ENCODE measurements at regions not wholly inside any gene's neighbourhood (a gene's known extent, or its start where the extent isn't known, plus 50 kb on each side); places are given as distances from the start of the nearest gene placed in this dataset.

GRCh38 chrX:139091066-139091465, 379.5 kb upstream of the FGF13 start:
- Mint-ChIP-seq H3K27ac (no peak overlapping the region), H3K27me3 (no peaks in the 10 kb centered on the region), H3K9me3 (ENCODE audit: insufficient read depth) (no peaks in the 10 kb centered on the region), H3K4me3 (no peak overlapping the region), H3K4me1 (no peaks in the 10 kb centered on the region)
- Histone ChIP-seq H3K9me3 (ENCODE audit: control extremely low read depth in 1 of 3, control insufficient read depth in 2 of 3, insufficient read depth in 1 of 3, low read length in 2 of 3) (no peaks in the 10 kb centered on the region), H3K27ac (ENCODE audit: low read length in 2 of 2) (no peak overlapping the region), H4K20me1 (ENCODE audit: control insufficient read depth, insufficient read depth, low read length, poor library complexity, severe bottlenecking) (no peaks in the 10 kb centered on the region), H3K36me3 (replicated peaks in 1 of 2; ENCODE audit: control extremely low read depth in 1 of 2, control insufficient read depth in 1 of 2, extremely low read depth in 1 of 2, insufficient read depth in 2 of 2, low read length in 1 of 2) (no peaks in the 10 kb centered on the region), H3K4me2 (replicated peaks; ENCODE audit: low read depth, low read length, poor library complexity, severe bottlenecking) (no peak overlapping the region), H3K27me3 (replicated peaks in 1 of 4; ENCODE audit: control extremely low read depth in 1 of 4, control insufficient read depth in 3 of 4, insufficient read depth in 4 of 4, low read length in 3 of 4) (no peaks in the 10 kb centered on the region), H3K4me1 (ENCODE audit: control insufficient read depth in 2 of 2, insufficient read depth in 2 of 2, low read length in 2 of 2) (no peaks in the 10 kb centered on the region), H3K9ac (ENCODE audit: low read length) (no peak overlapping the region), H3K4me3 (ENCODE audit: control extremely low read depth in 1 of 5, extremely low read depth in 1 of 5, insufficient read depth in 1 of 5, low read depth in 2 of 5, low read length in 4 of 5) (no peak overlapping the region), H2AFZ (ENCODE audit: insufficient read depth, low read depth, low read length, poor library complexity, severe bottlenecking) (no peak overlapping the region), H3K79me2 (ENCODE audit: control insufficient read depth, insufficient read depth, low read length) (no peaks in the 10 kb centered on the region)
- no peak for TF ChIP-seq EZH2 (IDR thresholded peaks at IDR 0.05; ENCODE audit: borderline replicate concordance, insufficient read depth, low read depth, low read length, poor library complexity, severe bottlenecking)
- TF ChIP-seq, protein P1, sequence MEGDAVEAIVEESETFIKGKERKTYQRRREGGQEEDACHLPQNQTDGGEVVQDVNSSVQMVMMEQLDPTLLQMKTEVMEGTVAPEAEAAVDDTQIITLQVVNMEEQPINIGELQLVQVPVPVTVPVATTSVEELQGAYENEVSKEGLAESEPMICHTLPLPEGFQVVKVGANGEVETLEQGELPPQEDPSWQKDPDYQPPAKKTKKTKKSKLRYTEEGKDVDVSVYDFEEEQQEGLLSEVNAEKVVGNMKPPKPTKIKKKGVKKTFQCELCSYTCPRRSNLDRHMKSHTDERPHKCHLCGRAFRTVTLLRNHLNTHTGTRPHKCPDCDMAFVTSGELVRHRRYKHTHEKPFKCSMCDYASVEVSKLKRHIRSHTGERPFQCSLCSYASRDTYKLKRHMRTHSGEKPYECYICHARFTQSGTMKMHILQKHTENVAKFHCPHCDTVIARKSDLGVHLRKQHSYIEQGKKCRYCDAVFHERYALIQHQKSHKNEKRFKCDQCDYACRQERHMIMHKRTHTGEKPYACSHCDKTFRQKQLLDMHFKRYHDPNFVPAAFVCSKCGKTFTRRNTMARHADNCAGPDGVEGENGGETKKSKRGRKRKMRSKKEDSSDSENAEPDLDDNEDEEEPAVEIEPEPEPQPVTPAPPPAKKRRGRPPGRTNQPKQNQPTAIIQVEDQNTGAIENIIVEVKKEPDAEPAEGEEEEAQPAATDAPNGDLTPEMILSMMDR (IDR thresholded peaks at IDR 0.05), result no peak
- CTCF ChIA-PET, result no interaction called here
- DNase-seq (no peak), ATAC-seq (ENCODE audit: low read depth) (no peak)
- POLR2A ChIA-PET, result no interaction called here
- intact Hi-C loops (cut with micrococcal nuclease), result no loop called here

DNA sequence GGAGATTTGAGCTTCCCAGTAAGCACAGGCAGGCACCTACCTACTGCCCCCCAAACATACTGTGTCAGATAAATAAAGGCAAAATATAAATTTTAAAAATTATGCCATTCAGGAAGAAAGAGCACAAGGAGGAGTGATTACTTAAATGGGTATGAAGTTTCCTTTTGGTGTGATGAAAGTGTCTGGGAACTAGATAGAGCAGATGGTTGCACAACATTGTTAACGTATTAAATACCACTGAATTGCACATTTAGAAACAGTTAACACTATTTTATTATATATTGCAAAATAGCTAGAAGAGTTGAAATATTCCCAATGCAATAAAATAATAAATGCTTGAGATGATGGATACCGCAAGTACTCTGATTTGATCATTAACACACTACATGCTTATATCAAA, 374.7 kb upstream of the FGF13 start:
- Histone ChIP-seq H2AFZ (ENCODE audit: insufficient read depth, low read depth, low read length, poor library complexity, severe bottlenecking) (no peak overlapping the region), H3K9ac (ENCODE audit: low read length) (no peak overlapping the region), H3K27me3 (replicated peaks in 1 of 4; ENCODE audit: control extremely low read depth in 1 of 4, control insufficient read depth in 3 of 4, insufficient read depth in 4 of 4, low read length in 3 of 4) (no peaks in the 10 kb centered on the region), H3K4me3 (ENCODE audit: control extremely low read depth in 1 of 5, extremely low read depth in 1 of 5, insufficient read depth in 1 of 5, low read depth in 2 of 5, low read length in 4 of 5) (no peak overlapping the region), H3K9me3 (ENCODE audit: control extremely low read depth in 1 of 3, control insufficient read depth in 2 of 3, insufficient read depth in 1 of 3, low read length in 2 of 3) (no peaks in the 10 kb centered on the region), H3K4me2 (replicated peaks; ENCODE audit: low read depth, low read length, poor library complexity, severe bottlenecking) (no peak overlapping the region), H3K4me1 (ENCODE audit: control insufficient read depth in 2 of 2, insufficient read depth in 2 of 2, low read length in 2 of 2) (no peaks in the 10 kb centered on the region), H3K36me3 (replicated peaks in 1 of 2; ENCODE audit: control extremely low read depth in 1 of 2, control insufficient read depth in 1 of 2, extremely low read depth in 1 of 2, insufficient read depth in 2 of 2, low read length in 1 of 2) (no peaks in the 10 kb centered on the region), H3K79me2 (ENCODE audit: control insufficient read depth, insufficient read depth, low read length) (no peaks in the 10 kb centered on the region), H3K27ac (ENCODE audit: low read length in 2 of 2) (no peak overlapping the region), H4K20me1 (ENCODE audit: control insufficient read depth, insufficient read depth, low read length, poor library complexity, severe bottlenecking) (no peaks in the 10 kb centered on the region)
- no peak overlapping the region for H3K27ac Mint-ChIP-seq
- H3K4me3 Mint-ChIP-seq, result no peak overlapping the region
- ChIA-PET CTCF (no interaction called here), POLR2A (no interaction called here)
- no peaks in the 10 kb centered on the region for H3K27me3 Mint-ChIP-seq
- no peaks in the 10 kb centered on the region for H3K9me3 Mint-ChIP-seq (ENCODE audit: insufficient read depth)
- intact Hi-C loops (cut with micrococcal nuclease), result no loop called here
- WGBS (ENCODE audit: insufficient coverage), result no CpG with 5 or more reads among the region's 2 CpGs
- no peak for DNase-seq
- no peaks in the 10 kb centered on the region for H3K4me1 Mint-ChIP-seq
- TF ChIP-seq, protein P1 (IDR thresholded peaks at IDR 0.05), result no peak
- TF ChIP-seq EZH2 (IDR thresholded peaks at IDR 0.05; ENCODE audit: borderline replicate concordance, insufficient read depth, low read depth, low read length, poor library complexity, severe bottlenecking), result no peak
- no peak for ATAC-seq (ENCODE audit: low read depth)
